SK-N-SH (cell line): ENCODE measurements at regions not wholly inside any gene's neighbourhood (a gene's known extent, or its start where the extent isn't known, plus 50 kb on each side); places are given as distances from the start of the nearest gene placed in this dataset.

Source experiments
- CTCF ChIP-seq: fragments of 200-600 bp; sonication (generic); IDR thresholded peaks from 2 replicates; pipeline ENCODE4 v1.6.1; 2017; ENCODE audit warnings: antibody characterized with exemption, mild to moderate bottlenecking, moderate library complexity
- ELF1 ChIP-seq: IDR thresholded peaks from 2 replicates; pipeline ENCODE4 v1.4.0; 2012
- EP300 ChIP-seq, 2 experiments: IDR thresholded peaks; 2 replicates each; pipeline versions ENCODE4 v1.4.0 to v1.6.1; 2012; ENCODE audit warnings: borderline replicate concordance in 1 of 2, low read depth in 1 of 2, low read length in 1 of 2
- FOXJ3 ChIP-seq: sonication (generic); formaldehyde crosslinking; IDR thresholded peaks from 2 replicates; pipeline ENCODE4 v1.5.1; 2020; ENCODE audit warnings: mild to moderate bottlenecking, missing genetic modification reagents
- GABPA ChIP-seq: IDR thresholded peaks from 2 replicates; pipeline ENCODE4 v1.4.0; 2012; ENCODE audit warnings: low read depth, mild to moderate bottlenecking
- JUND ChIP-seq: IDR thresholded peaks from 2 replicates; pipeline ENCODE4 v1.4.0; 2012
- POLR2AphosphoS5 ChIP-seq: IDR thresholded peaks from 2 replicates; pipeline ENCODE4 v1.6.1; 2012; ENCODE audit warnings: low read depth, low read length
- RAD21 ChIP-seq: IDR thresholded peaks from 2 replicates; pipeline ENCODE4 v1.6.1; 2012; ENCODE audit warnings: mild to moderate bottlenecking, low read length
- RCOR1 ChIP-seq: fragments of 150-350 bp; IDR thresholded peaks from 2 replicates; pipeline ENCODE4 v1.6.1; 2017; ENCODE audit warnings: antibody characterized with exemption, low read length
- RXRA ChIP-seq: IDR thresholded peaks from 2 replicates; pipeline ENCODE4 v1.4.0; 2012; ENCODE audit warnings: low read depth, mild to moderate bottlenecking, borderline replicate concordance
- SIN3A ChIP-seq: IDR thresholded peaks from 2 replicates; pipeline ENCODE4 v1.6.1; 2012; ENCODE audit warnings: low read depth, mild to moderate bottlenecking, low read length, moderate library complexity, borderline replicate concordance

GRCh38 chrX:122666601-122667000 is 517.5 kb upstream of the GRIA3 start:
- TF ChIP-seq SIN3A (no peak), RAD21 (no peak), CTCF (no peak), EP300 (IDR thresholded peaks at IDR 0.05; ENCODE audit: borderline replicate concordance in 1 of 2, low read depth in 1 of 2, low read length in 1 of 2) (no peak), GABPA (no peak), POLR2AphosphoS5 (no peak), RCOR1 (no peak), JUND (no peak), ELF1 (no peak), RXRA (no peak), FOXJ3 (CRISPR knock-in tag) (no peak)
